ENCODE measurements at regions not wholly inside any gene's neighbourhood (a gene's known extent, or its start where the extent isn't known, plus 50 kb on each side); places are given as distances from the start of the nearest gene placed in this dataset.

- no peak for TF ChIP-seq EZH2 (IDR thresholded peaks at IDR 0.05; ENCODE audit: borderline replicate concordance, low read length)
- TF ChIP-seq, protein P1, sequence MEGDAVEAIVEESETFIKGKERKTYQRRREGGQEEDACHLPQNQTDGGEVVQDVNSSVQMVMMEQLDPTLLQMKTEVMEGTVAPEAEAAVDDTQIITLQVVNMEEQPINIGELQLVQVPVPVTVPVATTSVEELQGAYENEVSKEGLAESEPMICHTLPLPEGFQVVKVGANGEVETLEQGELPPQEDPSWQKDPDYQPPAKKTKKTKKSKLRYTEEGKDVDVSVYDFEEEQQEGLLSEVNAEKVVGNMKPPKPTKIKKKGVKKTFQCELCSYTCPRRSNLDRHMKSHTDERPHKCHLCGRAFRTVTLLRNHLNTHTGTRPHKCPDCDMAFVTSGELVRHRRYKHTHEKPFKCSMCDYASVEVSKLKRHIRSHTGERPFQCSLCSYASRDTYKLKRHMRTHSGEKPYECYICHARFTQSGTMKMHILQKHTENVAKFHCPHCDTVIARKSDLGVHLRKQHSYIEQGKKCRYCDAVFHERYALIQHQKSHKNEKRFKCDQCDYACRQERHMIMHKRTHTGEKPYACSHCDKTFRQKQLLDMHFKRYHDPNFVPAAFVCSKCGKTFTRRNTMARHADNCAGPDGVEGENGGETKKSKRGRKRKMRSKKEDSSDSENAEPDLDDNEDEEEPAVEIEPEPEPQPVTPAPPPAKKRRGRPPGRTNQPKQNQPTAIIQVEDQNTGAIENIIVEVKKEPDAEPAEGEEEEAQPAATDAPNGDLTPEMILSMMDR (IDR thresholded peaks at IDR 0.05; ENCODE audit: low read length), result no peak
Measured at GRCh38 chr13:97757807-97758206, 195.7 kb upstream of the IPO5 start.

All from OCI-LY1 (cell line).